ENCODE measurements at regions not wholly inside any gene's neighbourhood (a gene's known extent, or its start where the extent isn't known, plus 50 kb on each side); places are given as distances from the start of the nearest gene placed in this dataset.
A peak's percentile ranks its signal among the peaks of the same experiment; 100 is the strongest.

GRCh38 chr10:10438335-10439100 is 579.2 kb upstream of the CELF2 start:
- no peak for DNase-seq

- DNase-seq: no peak
These were observed 560.8 kb upstream of the CELF2 start for GRCh38 chr10:10456856-10457255.

DNA sequence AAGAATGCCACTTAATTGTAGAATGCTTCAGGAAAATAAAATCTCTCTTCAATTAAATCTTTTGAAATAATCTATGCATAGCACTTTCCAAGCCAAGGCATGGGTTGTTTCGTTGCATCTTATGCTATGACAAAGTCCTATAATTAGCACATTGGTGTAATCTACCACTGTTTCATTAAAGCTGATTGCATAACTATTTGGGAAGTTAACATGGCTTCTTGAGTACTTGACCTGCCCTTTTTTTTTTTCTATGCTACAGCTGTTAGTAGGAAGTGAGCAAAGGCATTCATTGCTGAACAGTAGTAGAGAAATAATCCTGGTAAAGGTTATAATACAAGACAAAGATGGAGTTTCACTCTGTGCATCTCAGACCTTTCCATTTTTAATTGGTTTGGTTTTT is 557.2 kb upstream of the CELF2 start:
- no peak for DNase-seq

- DNase-seq: no peak
These were observed 555.3 kb upstream of the CELF2 start for GRCh38 chr10:10462151-10462941.

GRCh38 chr10:10471758-10472157 is 545.9 kb upstream of the CELF2 start:
- DNase-seq: no peak

- no peak for DNase-seq
These were observed 541.9 kb upstream of the CELF2 start for GRCh38 chr10:10475812-10476211.

- DNase-seq: no peak
These were observed 539.8 kb upstream of the CELF2 start for GRCh38 chr10:10477844-10478243.

DNA sequence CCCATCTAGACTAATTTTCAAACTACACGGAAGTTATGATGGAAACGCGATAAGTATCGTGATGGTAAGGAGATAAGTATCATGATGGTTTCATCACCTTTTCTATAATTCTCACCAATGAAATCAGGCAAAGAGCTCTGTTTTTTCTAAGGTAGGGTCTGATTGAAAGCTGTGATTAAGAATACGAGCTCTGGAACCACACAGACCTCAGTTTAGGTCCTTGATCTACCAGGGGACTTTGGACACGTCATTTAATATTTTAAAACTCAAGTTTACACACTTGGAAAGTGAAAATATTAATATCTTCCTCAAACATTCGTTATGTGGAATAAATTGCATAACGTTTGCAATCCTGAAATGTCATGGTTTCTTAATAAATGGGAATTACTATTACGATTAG is 538.2 kb upstream of the CELF2 start:
- DNase-seq: no peak

GRCh38 chr10:10482613-10483012 is 535.1 kb upstream of the CELF2 start:
- no peak for DNase-seq

DNA sequence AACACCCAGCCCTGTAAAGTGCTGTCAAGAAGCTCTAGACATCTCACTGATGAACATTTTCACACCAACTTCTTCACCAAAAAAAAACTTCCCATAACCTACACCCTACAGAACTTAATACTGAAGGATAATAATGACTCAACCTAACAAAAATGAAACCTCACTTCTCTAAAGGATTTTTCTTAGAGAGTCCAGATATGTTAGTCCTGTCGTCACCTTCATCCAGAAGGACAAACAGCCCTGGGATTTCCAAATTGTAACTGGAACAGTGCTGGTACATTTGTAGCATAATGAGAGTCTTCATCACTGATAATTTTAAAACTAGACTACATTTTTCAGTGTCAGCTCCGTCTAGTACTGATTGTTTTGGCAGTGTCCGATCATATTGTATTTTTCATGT is 528.6 kb upstream of the CELF2 start:
- DNase-seq: peak; percentile 60

GRCh38 chr10:10489805-10490571 is 527.7 kb upstream of the CELF2 start:
- peak; percentile 75 for DNase-seq

GRCh38 chr10:10490581-10490980 is 527.1 kb upstream of the CELF2 start:
- no peak for DNase-seq

GRCh38 chr10:10492420-10492819 is 525.3 kb upstream of the CELF2 start:
- DNase-seq: no peak

- DNase-seq: no peak
These were observed 523.8 kb upstream of the CELF2 start for GRCh38 chr10:10493833-10494232.

DNA sequence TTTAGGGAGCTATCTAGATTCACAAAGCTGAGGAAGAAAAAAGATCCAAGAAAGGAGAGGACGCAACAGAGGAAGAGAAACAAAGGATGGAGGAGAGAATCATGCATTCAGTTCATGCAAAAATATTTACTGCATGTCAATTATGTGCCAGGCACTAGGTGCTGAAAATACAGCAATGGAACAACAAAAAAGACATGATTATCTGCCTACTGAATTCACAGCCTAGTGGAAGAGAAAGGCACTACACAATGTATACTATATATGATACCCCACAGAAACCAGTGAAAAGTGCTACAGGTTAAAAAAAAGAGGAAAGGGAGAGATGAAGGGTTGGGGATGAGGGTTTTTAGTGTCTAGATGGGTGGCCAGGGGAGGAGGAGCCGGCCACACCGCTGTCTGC is 520.4 kb upstream of the CELF2 start:
- DNase-seq: no peak

GRCh38 chr10:10498781-10499180 is 518.9 kb upstream of the CELF2 start:
- peak; percentile 71 for DNase-seq

DNA sequence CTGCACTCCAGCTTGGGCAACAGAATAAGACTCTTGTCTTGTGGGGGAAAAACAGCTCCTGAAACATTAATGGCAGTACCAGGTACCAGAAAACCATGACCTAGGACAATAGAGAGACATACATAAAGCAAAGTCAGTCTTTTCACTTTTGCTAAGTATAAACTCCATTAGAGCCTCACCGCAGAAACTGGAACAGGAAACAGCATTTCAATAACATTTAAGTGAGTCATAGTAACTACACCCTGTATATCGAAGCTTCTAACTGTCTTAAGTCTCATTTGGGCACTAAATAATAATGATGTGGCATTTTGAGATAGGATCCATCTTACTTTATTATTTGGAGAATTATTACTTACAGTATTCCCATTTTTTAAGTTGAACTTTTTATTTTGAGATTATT is 517.8 kb upstream of the CELF2 start:
- peak; percentile 65 for DNase-seq

DNA sequence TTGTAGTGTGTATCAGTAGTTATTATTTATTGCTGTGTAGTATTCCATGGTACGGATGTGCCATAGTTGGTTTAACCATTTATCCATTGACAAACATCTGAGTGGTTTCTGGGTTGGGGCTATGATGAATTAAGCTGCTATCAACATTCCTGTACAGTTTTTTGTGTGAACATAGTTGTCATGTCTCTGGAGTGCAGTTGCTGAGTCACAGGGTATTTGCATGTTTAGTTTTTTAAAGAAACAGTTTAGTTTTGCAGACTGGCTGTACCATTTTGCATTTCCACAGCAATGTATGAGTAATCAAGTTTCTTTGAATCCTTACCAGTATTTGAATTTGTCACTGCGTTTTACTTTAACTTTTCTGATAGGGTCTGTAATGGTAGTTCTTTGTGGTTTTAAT is 516.7 kb upstream of the CELF2 start:
- DNase-seq: peak; percentile 76

GRCh38 chr10:10503772-10504171 is 513.9 kb upstream of the CELF2 start:
- no peak for DNase-seq

GRCh38 chr10:10508211-10508610 is 509.5 kb upstream of the CELF2 start:
- DNase-seq: no peak

GRCh38 chr10:10510179-10510578 is 507.5 kb upstream of the CELF2 start:
- DNase-seq: no peak

DNA sequence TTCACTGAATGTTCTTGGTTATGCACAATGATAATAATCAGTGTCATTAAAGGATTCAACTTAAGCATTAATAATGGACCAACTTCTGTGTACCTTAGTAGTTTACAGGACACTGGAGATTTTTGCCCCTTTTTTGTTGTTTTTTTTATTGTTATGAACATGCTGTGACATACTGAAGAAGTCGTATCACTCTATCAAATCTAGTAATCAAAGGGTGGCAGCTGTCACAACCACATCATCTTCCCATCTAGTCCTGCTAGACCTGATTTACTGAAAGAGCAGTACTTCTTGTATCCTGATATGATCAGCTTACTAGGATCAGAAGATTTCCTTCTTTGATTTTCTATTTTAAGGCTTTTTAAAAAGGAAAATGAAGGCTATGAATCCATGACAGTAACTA is 504.6 kb upstream of the CELF2 start:
- DNase-seq: no peak

GRCh38 chr10:10513898-10514297 is 503.8 kb upstream of the CELF2 start:
- no peak for DNase-seq
